T-helper 2 cell (primary cell): ENCODE measurements at regions not wholly inside any gene's neighbourhood (a gene's known extent, or its start where the extent isn't known, plus 50 kb on each side); places are given as distances from the start of the nearest gene placed in this dataset.
"Not testable (repeated sequence)": the region's sequence is repeated elsewhere in the genome, so short reads cannot be mapped to it uniquely, and the experiment has no call there.

Experiments
- DNase-seq, 5 experiments: peaks; one replicate each; pipeline versions ENCODE4 v3.0.0 to v3.0.0-alpha.2; 2012 to 2022

- peak in 1 of 5 experiments; percentile 6 for DNase-seq
Measured at GRCh38 chr6:134632024-134632423, 314.1 kb upstream of the SGK1 start.

GRCh38 chr6:134631398-134631924 lies 313.5 kb upstream of the SGK1 start:
- no peak for DNase-seq

- DNase-seq = no peak
Measured at GRCh38 chr6:134630508-134631121, 312.7 kb upstream of the SGK1 start.

GRCh38 chr6:134628154-134628553 lies 310.2 kb upstream of the SGK1 start:
- no peak for DNase-seq

GRCh38 chr6:134627707-134628106 lies 309.8 kb upstream of the SGK1 start:
- DNase-seq = no peak

GRCh38 chr6:134626589-134626988 lies 308.7 kb upstream of the SGK1 start:
- DNase-seq = no peak

GRCh38 chr6:134626086-134626485 lies 308.2 kb upstream of the SGK1 start:
- DNase-seq = no peak

GRCh38 chr6:134624781-134625180 lies 306.9 kb upstream of the SGK1 start:
- no peak for DNase-seq

GRCh38 chr6:134623401-134623800 lies 305.5 kb upstream of the SGK1 start:
- DNase-seq = no peak

GRCh38 chr6:134622382-134623173 lies 304.7 kb upstream of the SGK1 start:
- DNase-seq = no peak

- peak in 1 of 5 experiments; percentile 13 for DNase-seq
Measured at GRCh38 chr6:134621858-134622257, 303.9 kb upstream of the SGK1 start.

- DNase-seq = no peak
Measured at GRCh38 chr6:134619789-134620188, 301.9 kb upstream of the SGK1 start.

GRCh38 chr6:134619077-134619476 lies 301.2 kb upstream of the SGK1 start:
- no peak for DNase-seq

GRCh38 chr6:134614606-134615485 lies 296.9 kb upstream of the SGK1 start:
- no peak for DNase-seq

- DNase-seq = not testable (repeated sequence)
Measured at GRCh38 chr6:134612128-134612527, 294.2 kb upstream of the SGK1 start.

- no peak for DNase-seq
Measured at GRCh38 chr6:134610411-134610810, 292.5 kb upstream of the SGK1 start.

GRCh38 chr6:134609716-134610261 lies 291.9 kb upstream of the SGK1 start:
- no peak for DNase-seq

- no peak for DNase-seq
Measured at GRCh38 chr6:134607411-134607810, 289.5 kb upstream of the SGK1 start.

- DNase-seq = no peak
Measured at GRCh38 chr6:134605034-134605433, 287.1 kb upstream of the SGK1 start.

- DNase-seq = no peak
Measured at GRCh38 chr6:134604014-134604676, 286.2 kb upstream of the SGK1 start.

- no peak for DNase-seq
Measured at GRCh38 chr6:134603561-134603960, 285.6 kb upstream of the SGK1 start.

GRCh38 chr6:134602123-134602522 lies 284.2 kb upstream of the SGK1 start:
- DNase-seq = no peak
